Pancreas (tissue), 10 donors: ENCODE measurements at regions not wholly inside any gene's neighbourhood (a gene's known extent, or its start where the extent isn't known, plus 50 kb on each side); places are given as distances from the start of the nearest gene placed in this dataset.

ENCODE experiments used
- ATAC-seq, 4 donors: fragments of 200-7000 bp; cut with Tn5 transposase; one replicate each; pipeline versions ENCODE4 v1.8.0 to v1.9.1; 2020; ENCODE audit warnings: mild to moderate bottlenecking in 4 of 4, moderate library complexity in 4 of 4
- DNase-seq, 6 donors: peaks; one replicate each; pipeline ENCODE4 v3.0.0-alpha.2; 2020
- FAIRE-seq: peaks from 2 replicates; lab custom pipeline; 2012; peaks lifted over from hg19 to GRCh38; lab: Jason Lieb, UNC
- H3K27ac ChIP-seq, 4 donors: fragments of 200-600 bp; sonication (generic); 1 replicate in 3 of 4; 2 replicates in 1 of 4; pipeline versions ENCODE4 v1.5.0 to v1.8.0; 2020
- H3K27me3 ChIP-seq, 4 donors: fragments of 200-600 bp; one replicate each; pipeline ENCODE4 v1.8.0; 2021
- H3K36me3 ChIP-seq, 3 donors: fragments of 200-600 bp; sonication (generic) in 1 of 3; one replicate each; pipeline versions ENCODE4 v1.5.0 to v1.8.0; 2020 to 2021
- H3K4me1 ChIP-seq, 3 donors: fragments of 200-600 bp; one replicate each; pipeline ENCODE4 v1.8.0; 2021
- H3K4me3 ChIP-seq, 4 donors: fragments of 200-600 bp; sonication (generic) in 2 of 4; one replicate each; pipeline versions ENCODE4 v1.5.0 to v1.8.0; 2020 to 2021
- H3K9me3 ChIP-seq, 4 donors: fragments of 200-600 bp; one replicate each; pipeline ENCODE4 v1.8.0; 2021
- WGBS, 2 donors: extraction: QIAGEN DNeasy Blood & Tissue Kit; methylation state at CpG; one replicate each; pipeline ENCODE4 v1.1.7; 2013; 5-methylcytosine and 5-hydroxymethylcytosine counted together
- intact Hi-C, 3 donors: fragments of 100-400 bp; cut with DNase I; formaldehyde crosslinking; loops; one replicate each; pipeline versions ENCODE4 v1.11.1 to v1.14.2; 2022
- TF ChIP-seq, protein P1 (sequence below), 4 donors: fragments of 200-600 bp; sonication (generic) in 3 of 4; IDR thresholded peaks; one replicate each; pipeline versions ENCODE4 v1.5.0 to v1.8.0; 2021; ENCODE audit warnings: antibody characterized with exemption in 4 of 4
- donor health status: healthy with polysubstance abuse.
- donor health status: DM: no; HTN: no; CAD: no; lungs with moderate emphysema.
- donor health status: DM: no; HTN: no; CAD: no.
- donor health status: control.
- donor health status: control.
- donor health status: Bipolar disorder and iron deficiency.
- donor health status: DM: yes; HTN: yes; CAD: no.
- donor health status: DM: no; HTN: no; CAD: no.
- donor health status: DM: no; HTN: no; CAD: no.
- donor health status: DM: yes; HTN: yes; CAD: no.

DNA sequence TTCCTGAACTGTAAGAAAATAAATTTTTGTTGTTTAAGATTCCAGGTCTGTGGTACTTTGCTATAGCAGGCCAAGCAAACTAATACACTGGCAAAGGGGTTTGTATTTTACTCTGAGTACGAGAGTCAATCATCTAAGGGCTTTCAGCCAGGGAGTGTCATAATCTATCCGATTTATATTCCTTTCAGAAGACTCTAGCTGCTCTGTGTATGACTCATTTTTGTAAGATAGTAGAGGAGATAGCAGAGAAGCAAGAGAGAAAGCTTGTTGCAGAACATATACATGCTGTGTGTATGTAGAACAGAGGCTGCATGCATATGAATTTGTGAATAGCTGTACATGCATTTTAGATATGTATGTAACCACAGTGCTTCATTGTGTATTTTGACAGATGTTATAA lies 577.9 kb upstream of the EPHA6 start:
- Histone ChIP-seq H3K27me3 (no peaks in the 10 kb centered on the region), H3K9me3 (no peaks in the 10 kb centered on the region), H3K4me3 (no peak overlapping the region), H3K36me3 (no peaks in the 10 kb centered on the region), H3K4me1 (no peaks in the 10 kb centered on the region), H3K27ac (no peak overlapping the region)
- ATAC-seq: no peak
- 54 to 59% methylated on average over 2 of the region's 2 CpGs for WGBS, 2 donors
- no peak for FAIRE-seq
- no peak for DNase-seq
- TF ChIP-seq, protein P1, sequence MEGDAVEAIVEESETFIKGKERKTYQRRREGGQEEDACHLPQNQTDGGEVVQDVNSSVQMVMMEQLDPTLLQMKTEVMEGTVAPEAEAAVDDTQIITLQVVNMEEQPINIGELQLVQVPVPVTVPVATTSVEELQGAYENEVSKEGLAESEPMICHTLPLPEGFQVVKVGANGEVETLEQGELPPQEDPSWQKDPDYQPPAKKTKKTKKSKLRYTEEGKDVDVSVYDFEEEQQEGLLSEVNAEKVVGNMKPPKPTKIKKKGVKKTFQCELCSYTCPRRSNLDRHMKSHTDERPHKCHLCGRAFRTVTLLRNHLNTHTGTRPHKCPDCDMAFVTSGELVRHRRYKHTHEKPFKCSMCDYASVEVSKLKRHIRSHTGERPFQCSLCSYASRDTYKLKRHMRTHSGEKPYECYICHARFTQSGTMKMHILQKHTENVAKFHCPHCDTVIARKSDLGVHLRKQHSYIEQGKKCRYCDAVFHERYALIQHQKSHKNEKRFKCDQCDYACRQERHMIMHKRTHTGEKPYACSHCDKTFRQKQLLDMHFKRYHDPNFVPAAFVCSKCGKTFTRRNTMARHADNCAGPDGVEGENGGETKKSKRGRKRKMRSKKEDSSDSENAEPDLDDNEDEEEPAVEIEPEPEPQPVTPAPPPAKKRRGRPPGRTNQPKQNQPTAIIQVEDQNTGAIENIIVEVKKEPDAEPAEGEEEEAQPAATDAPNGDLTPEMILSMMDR (IDR thresholded peaks at IDR 0.05): no peak
- intact Hi-C loops: no loop called here

DNA sequence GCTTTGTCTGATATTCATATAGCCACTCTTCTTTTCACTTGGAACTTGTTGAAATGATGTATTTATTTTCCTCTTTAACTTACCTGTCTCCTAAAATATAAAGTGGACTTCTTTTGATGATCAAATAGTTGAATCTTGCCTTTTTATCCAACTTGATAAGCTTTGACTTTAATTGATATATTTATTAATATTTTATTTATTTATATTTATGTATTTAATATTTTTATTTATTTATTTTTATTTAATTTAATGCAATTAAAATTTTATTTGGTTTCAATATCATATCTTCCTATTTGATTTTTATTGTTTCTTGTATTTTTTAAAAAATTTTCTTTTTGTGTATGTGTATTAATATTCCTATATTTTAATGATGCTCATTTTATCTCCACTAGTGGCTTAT lies 555.1 kb upstream of the EPHA6 start:
- Histone ChIP-seq H3K4me1 (no peaks in the 10 kb centered on the region), H3K27ac (no peak overlapping the region), H3K4me3 (no peak overlapping the region), H3K9me3 (peaks cover 0 to 9% (median 0%) of the 10 kb centered on the region in 4 donors), H3K27me3 (no peaks in the 10 kb centered on the region), H3K36me3 (no peaks in the 10 kb centered on the region)
- no peak for ATAC-seq
- intact Hi-C loops: no loop called here
- TF ChIP-seq, protein P1 (IDR thresholded peaks at IDR 0.05): no peak
- no peak for DNase-seq
- FAIRE-seq: peak; percentile 85

DNA sequence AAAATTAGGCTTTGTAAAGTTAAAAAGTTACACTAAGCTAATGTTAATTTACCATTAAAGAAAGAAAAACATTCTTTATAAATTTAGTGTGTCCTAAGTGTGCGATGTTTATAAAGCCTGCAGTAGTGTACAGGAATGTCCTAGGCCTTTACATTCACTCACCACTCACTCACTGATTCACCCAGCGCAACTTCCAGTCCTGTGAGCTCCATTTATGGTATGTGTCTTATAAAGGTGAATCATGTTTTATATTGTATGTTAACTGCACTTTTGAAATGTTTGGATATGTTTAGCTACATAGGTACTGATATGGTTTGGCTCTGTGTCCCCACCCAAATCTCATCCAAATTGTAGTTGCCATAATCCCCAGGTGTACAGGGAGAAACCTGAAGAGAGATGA lies 549.7 kb upstream of the EPHA6 start:
- peaks cover 0 to 3% (median 0%) of the 10 kb centered on the region in 4 donors for H3K9me3 ChIP-seq
- DNase-seq (no peak), FAIRE-seq (no peak), ATAC-seq (no peak)
- peaks cover 0 to 5% (median 0%) of the 10 kb centered on the region in 3 donors for H3K4me1 ChIP-seq
- H3K27ac ChIP-seq: no peak overlapping the region
- H3K4me3 ChIP-seq: no peak overlapping the region
- no peaks in the 10 kb centered on the region for H3K27me3 ChIP-seq
- H3K36me3 ChIP-seq: no peaks in the 10 kb centered on the region
- whole genome bisulfite sequencing, 2 donors: 92 to 95% methylated on average over 2 of the region's 2 CpGs
- intact Hi-C loops: no loop called here
- TF ChIP-seq, protein P1 (IDR thresholded peaks at IDR 0.05): no peak

DNA sequence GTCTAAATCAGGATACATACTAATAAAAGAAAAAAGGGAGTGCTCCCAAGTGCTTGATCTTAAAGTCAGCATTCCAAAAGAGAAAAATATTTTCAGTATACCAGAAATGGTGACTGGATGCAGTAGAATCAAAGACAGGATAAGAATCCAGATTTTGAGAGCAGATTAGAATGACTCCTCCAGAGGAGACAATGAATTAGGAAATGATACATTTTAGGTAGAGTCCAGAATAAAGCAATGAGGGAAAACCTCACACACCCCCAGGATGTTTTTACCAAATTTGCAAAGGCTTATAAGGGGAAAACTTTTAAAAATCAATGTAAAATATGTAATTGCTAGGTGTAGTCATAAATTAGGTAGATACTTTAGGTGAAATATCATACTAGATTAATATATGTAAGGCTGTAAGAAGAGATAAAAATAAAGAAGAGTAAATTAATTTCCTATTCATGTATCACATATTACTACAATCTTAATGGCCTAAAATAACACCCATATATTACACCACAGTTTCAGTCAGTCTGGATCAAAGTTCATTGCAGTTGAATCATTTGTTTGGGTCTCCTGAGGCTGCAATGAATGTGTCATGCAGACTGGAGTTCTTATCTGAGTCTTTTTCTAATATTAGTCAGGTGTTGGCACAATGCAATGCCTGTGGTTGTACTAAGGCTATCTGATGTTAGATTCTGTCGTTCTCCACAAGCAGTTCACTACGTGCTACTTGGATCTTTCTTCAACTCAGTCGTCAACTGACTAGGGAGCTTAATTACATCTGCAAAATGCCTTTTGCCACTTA lies 547.8 kb upstream of the EPHA6 start:
- TF ChIP-seq, protein P1 (IDR thresholded peaks at IDR 0.05): no peak
- no peak overlapping the region for H3K4me3 ChIP-seq
- WGBS, 2 donors: 19 to 27% methylated on average over 3 of the region's 3 CpGs
- H3K36me3 ChIP-seq: no peaks in the 10 kb centered on the region
- intact Hi-C loops: no loop called here
- H3K27ac ChIP-seq: peak overlapping the region in 1 of 4 donors; percentile 25
- ATAC-seq (peak; percentile 98 to 99 (median 98)), FAIRE-seq (no peak), DNase-seq (peak in 3 of 6 donors; percentile 19 to 33 (median 29))
- H3K27me3 ChIP-seq: no peaks in the 10 kb centered on the region
- H3K4me1 ChIP-seq: peaks cover 0 to 5% (median 0%) of the 10 kb centered on the region in 3 donors
- H3K9me3 ChIP-seq: peaks cover 0 to 2% (median 0%) of the 10 kb centered on the region in 4 donors

DNA sequence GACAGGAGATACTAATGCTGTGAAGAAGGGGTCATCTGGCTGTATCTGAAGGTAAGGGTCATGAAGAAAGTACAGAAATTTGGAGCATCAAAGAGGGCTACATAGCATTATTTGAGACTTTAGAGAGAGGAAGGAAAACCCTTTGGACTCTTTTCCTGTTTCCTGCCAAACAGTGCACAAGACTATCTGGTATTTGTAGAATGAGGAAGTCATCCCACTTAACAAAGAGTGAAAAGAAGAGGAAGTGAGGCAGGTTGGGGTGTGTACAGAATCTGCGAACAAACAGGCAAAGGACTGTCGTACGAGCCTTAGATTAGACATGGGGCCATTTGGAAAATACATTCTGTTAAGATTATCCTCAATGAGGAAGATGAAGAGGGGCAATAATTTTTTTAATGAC lies 546.8 kb upstream of the EPHA6 start:
- DNase-seq (no peak), FAIRE-seq (no peak), ATAC-seq (peak in 3 of 4 donors; percentile 32 to 48 (median 44))
- 78 to 80% methylated on average over 3 of the region's 3 CpGs for WGBS, 2 donors
- intact Hi-C loops: no loop called here
- Histone ChIP-seq H3K4me1 (peaks cover 0 to 5% (median 0%) of the 10 kb centered on the region in 3 donors), H3K27ac (peak overlapping the region in 1 of 4 donors; percentile 25), H3K36me3 (no peaks in the 10 kb centered on the region), H3K9me3 (no peaks in the 10 kb centered on the region), H3K27me3 (no peaks in the 10 kb centered on the region), H3K4me3 (no peak overlapping the region)
- TF ChIP-seq, protein P1 (IDR thresholded peaks at IDR 0.05): no peak
